Osteoblast (primary cell): ENCODE measurements at regions not wholly inside any gene's neighbourhood (a gene's known extent, or its start where the extent isn't known, plus 50 kb on each side); places are given as distances from the start of the nearest gene placed in this dataset.

Experiments used
- DNase-seq: peaks from one replicate; pipeline ENCODE4 v3.0.0; 2011; ENCODE audit warnings: low spot score, mixed read lengths; ENCODE audit not compliant: insufficient read length; ENCODE audit errors: missing footprints
- H2AFZ ChIP-seq: 2 replicates; pipeline ENCODE4 v1.6.0; 2011; ENCODE audit warnings: mild to moderate bottlenecking, low read length
- H3K27ac ChIP-seq: 2 replicates; pipeline ENCODE4 v1.5.1; 2011; ENCODE audit warnings: mild to moderate bottlenecking, low read depth, low read length, moderate library complexity
- H3K27me3 ChIP-seq: 2 replicates; pipeline ENCODE4 v1.6.0; 2012; ENCODE audit warnings: mild to moderate bottlenecking, control low read depth, inconsistent platforms, low read length, moderate library complexity; ENCODE audit not compliant: insufficient read depth
- H3K36me3 ChIP-seq: 2 replicates; pipeline ENCODE4 v1.5.1; 2011; ENCODE audit warnings: mild to moderate bottlenecking, low read length, control low read depth, moderate library complexity; ENCODE audit not compliant: insufficient read depth
- H3K4me1 ChIP-seq: 2 replicates; pipeline ENCODE4 v1.5.1; 2011; ENCODE audit warnings: mild to moderate bottlenecking, low read length, control low read depth, moderate library complexity; ENCODE audit not compliant: insufficient read depth
- H3K4me2 ChIP-seq: 2 replicates; pipeline ENCODE4 v1.6.0; 2011; ENCODE audit warnings: mild to moderate bottlenecking, low read length; ENCODE audit not compliant: insufficient read depth
- H3K4me3 ChIP-seq: fragments of 200-600 bp; sonication (generic); 3 replicates; pipeline ENCODE4 v1.5.1; 2012; ENCODE audit warnings: mild to moderate bottlenecking, low read length, inconsistent platforms; ENCODE audit not compliant: insufficient read depth
- H3K79me2 ChIP-seq: 2 replicates; pipeline ENCODE4 v1.6.0; 2012; ENCODE audit warnings: mild to moderate bottlenecking, low read length, control low read depth, inconsistent platforms; ENCODE audit not compliant: insufficient read depth
- H3K9me3 ChIP-seq: 2 replicates; pipeline ENCODE4 v1.5.1; 2011; ENCODE audit warnings: low read depth, low read length, control low read depth
- H4K20me1 ChIP-seq: 2 replicates; pipeline ENCODE4 v1.6.0; 2012; ENCODE audit warnings: mild to moderate bottlenecking, low read length, control low read depth; ENCODE audit not compliant: insufficient read depth
- TF ChIP-seq, protein P1 (sequence below): IDR thresholded peaks from 2 replicates; pipeline ENCODE4 v1.5.1; 2011; ENCODE audit warnings: mild to moderate bottlenecking, low read depth, low read length, moderate library complexity; ENCODE audit errors: extremely low read depth

DNA sequence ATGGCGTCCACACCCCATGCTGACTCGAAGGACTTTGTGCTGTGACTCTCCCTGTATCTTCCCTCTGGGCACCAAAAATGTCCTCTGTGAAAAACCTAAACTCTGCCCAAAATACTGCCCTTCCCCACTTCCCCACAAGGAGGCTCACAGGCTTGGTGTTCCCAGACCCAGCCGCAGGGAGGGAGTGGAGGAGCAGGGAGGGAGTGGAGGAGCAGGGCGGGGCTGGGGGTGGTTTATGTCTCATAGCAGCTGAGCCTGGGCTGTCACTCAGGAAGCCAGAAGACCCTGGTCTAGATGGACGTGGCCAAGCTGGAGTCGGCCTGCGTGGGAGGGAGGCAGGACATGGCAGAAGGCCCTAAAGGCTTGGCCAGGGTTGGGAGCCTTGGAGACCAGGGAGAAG, 461.7 kb downstream of the PTPRU start:
- no peaks in the 10 kb centered on the region for H3K79me2 ChIP-seq
- no peak overlapping the region for H3K4me3 ChIP-seq
- no peaks in the 10 kb centered on the region for H3K9me3 ChIP-seq
- no peaks in the 10 kb centered on the region for H4K20me1 ChIP-seq
- no peaks in the 10 kb centered on the region for H3K36me3 ChIP-seq
- no peak overlapping the region for H3K4me2 ChIP-seq
- peak; percentile 97 for DNase-seq
- H3K4me1 ChIP-seq: peaks cover 3% of the 10 kb centered on the region
- H3K27me3 ChIP-seq: no peaks in the 10 kb centered on the region
- H2AFZ ChIP-seq: peak overlapping the region; percentile 22
- H3K27ac ChIP-seq: no peak overlapping the region
- TF ChIP-seq, protein P1, sequence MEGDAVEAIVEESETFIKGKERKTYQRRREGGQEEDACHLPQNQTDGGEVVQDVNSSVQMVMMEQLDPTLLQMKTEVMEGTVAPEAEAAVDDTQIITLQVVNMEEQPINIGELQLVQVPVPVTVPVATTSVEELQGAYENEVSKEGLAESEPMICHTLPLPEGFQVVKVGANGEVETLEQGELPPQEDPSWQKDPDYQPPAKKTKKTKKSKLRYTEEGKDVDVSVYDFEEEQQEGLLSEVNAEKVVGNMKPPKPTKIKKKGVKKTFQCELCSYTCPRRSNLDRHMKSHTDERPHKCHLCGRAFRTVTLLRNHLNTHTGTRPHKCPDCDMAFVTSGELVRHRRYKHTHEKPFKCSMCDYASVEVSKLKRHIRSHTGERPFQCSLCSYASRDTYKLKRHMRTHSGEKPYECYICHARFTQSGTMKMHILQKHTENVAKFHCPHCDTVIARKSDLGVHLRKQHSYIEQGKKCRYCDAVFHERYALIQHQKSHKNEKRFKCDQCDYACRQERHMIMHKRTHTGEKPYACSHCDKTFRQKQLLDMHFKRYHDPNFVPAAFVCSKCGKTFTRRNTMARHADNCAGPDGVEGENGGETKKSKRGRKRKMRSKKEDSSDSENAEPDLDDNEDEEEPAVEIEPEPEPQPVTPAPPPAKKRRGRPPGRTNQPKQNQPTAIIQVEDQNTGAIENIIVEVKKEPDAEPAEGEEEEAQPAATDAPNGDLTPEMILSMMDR: peak; percentile 76

DNA sequence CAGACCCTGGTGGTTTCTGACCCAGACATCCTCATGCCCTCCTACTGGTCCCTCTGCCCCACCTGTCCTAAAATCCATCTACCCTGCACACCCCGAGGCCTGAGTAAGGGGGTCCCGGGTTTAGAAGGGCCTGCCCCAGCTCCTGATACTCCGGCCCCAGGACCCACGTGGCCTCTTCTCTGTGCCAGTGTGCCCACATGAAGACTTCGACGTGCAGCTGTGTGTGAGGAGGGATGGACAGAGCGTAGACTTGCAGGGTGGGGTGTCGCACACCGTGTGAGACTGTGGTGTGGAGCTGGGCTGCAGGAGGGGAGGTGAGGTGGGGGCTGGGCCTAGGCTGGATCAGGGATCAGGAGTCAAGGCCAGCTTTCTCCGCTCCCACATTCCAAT, 461.1 kb downstream of the PTPRU start:
- Histone ChIP-seq H3K4me3 (no peak overlapping the region), H3K27ac (no peak overlapping the region), H3K36me3 (no peaks in the 10 kb centered on the region), H2AFZ (no peak overlapping the region), H3K27me3 (no peaks in the 10 kb centered on the region), H3K4me2 (no peak overlapping the region), H4K20me1 (no peaks in the 10 kb centered on the region), H3K79me2 (no peaks in the 10 kb centered on the region), H3K9me3 (no peaks in the 10 kb centered on the region), H3K4me1 (peaks cover 3% of the 10 kb centered on the region)
- DNase-seq: peak; percentile 60
- TF ChIP-seq, protein P1: no peak

DNA sequence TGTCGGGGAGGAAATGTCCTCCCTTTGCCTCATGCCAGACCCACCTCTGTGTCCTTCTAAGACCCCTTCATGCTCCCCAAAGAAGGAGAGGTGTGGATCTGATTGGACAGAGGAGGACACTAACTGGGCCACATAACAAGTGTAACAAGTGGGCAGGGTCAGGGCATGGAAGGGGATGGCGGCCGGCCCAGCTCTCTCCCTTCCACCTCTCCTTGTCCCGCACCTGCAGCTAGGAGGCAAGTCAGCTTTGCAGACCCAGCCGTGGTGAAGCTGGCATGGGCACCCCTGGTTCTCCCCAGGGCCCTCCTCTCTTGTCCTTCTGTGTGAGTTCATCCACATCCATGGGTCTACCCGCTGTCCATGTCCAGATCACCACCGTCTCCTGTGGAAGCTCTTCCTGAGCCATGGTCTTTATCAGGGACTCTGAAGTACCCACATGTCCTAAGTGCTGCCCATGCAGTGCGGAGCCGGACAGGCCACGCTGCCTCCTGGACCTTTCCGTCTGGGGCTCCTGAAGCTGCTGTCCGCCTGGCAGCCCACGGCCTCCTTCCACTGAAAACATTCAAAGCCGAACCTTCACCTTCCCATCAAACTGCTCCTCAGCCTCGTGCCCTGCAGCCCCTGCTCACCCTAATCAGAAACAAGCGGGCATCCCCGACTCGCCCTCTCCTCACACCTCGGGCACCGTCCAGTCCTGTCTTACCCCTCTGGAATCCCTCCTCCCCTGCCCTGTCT, 460.5 kb downstream of the PTPRU start:
- Histone ChIP-seq H3K36me3 (no peaks in the 10 kb centered on the region), H2AFZ (no peak overlapping the region), H3K79me2 (no peaks in the 10 kb centered on the region), H3K27me3 (no peaks in the 10 kb centered on the region), H3K4me3 (no peak overlapping the region), H3K9me3 (no peaks in the 10 kb centered on the region), H3K4me2 (no peak overlapping the region), H3K4me1 (peaks cover 3% of the 10 kb centered on the region), H4K20me1 (no peaks in the 10 kb centered on the region), H3K27ac (no peak overlapping the region)
- DNase-seq: no peak
- TF ChIP-seq, protein P1: no peak

DNA sequence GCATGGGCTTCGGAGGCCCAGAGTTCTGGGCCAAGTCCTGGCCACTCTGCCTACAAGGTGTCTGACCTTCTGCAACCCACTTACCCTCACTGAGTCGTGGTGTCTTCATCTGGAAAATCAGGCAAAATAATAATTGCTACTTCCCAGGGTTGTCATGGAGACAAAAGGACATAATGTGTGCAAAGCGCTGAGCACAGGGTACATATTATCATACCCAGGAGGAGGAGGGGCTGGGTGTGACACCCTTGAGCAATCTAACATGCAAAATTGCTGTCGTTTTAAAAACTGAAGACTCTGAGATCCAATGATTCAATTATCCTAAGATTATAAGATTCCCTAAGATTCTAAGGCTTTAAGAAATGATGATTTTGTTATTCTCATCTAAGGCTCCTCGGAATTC, 459.5 kb downstream of the PTPRU start:
- H3K4me2 ChIP-seq: no peak overlapping the region
- H3K36me3 ChIP-seq: no peaks in the 10 kb centered on the region
- H3K79me2 ChIP-seq: no peaks in the 10 kb centered on the region
- peaks cover 3% of the 10 kb centered on the region for H3K4me1 ChIP-seq
- no peaks in the 10 kb centered on the region for H4K20me1 ChIP-seq
- H3K27me3 ChIP-seq: no peaks in the 10 kb centered on the region
- no peak overlapping the region for H2AFZ ChIP-seq
- H3K4me3 ChIP-seq: no peak overlapping the region
- TF ChIP-seq, protein P1: no peak
- H3K27ac ChIP-seq: no peak overlapping the region
- no peak for DNase-seq
- no peaks in the 10 kb centered on the region for H3K9me3 ChIP-seq
